H9 (cell line): ENCODE measurements at regions not wholly inside any gene's neighbourhood (a gene's known extent, or its start where the extent isn't known, plus 50 kb on each side); places are given as distances from the start of the nearest gene placed in this dataset.
A peak's percentile ranks its signal among the peaks of the same experiment; 100 is the strongest.

Experiments
- DNase-seq: peaks from one replicate; pipeline ENCODE4 v3.0.0-alpha.2; 2017
- H2AFZ ChIP-seq: one replicate; pipeline ENCODE4 v1.6.1; 2013; ENCODE audit warnings: mild to moderate bottlenecking, low read length, control low read depth, moderate library complexity
- H2AK5ac ChIP-seq: 2 replicates; pipeline ENCODE4 v1.6.1; 2013; ENCODE audit warnings: low read length, control low read depth, mixed read lengths; ENCODE audit not compliant: insufficient read length
- H2BK120ac ChIP-seq: one replicate; pipeline ENCODE4 v1.6.1; 2013; ENCODE audit warnings: low read depth, mild to moderate bottlenecking, low read length, control low read depth, inconsistent platforms; ENCODE audit not compliant: poor library complexity, severe bottlenecking
- H2BK12ac ChIP-seq: 2 replicates; pipeline ENCODE4 v1.6.1; 2013; ENCODE audit warnings: low read length, control low read depth, mixed read lengths, low read depth; ENCODE audit not compliant: insufficient read length
- H2BK15ac ChIP-seq: 2 replicates; pipeline ENCODE4 v1.6.1; 2013; ENCODE audit warnings: low read depth, low read length, control low read depth
- H2BK20ac ChIP-seq: one replicate; pipeline ENCODE4 v1.6.1; 2013; ENCODE audit warnings: low read depth, mild to moderate bottlenecking, low read length, control low read depth, inconsistent platforms; ENCODE audit not compliant: poor library complexity, severe bottlenecking
- H2BK5ac ChIP-seq: 2 replicates; pipeline ENCODE4 v1.6.1; 2013; ENCODE audit warnings: low read length, control low read depth, mixed read lengths; ENCODE audit not compliant: insufficient read length
- H3K14ac ChIP-seq: 2 replicates; pipeline ENCODE4 v1.6.1; 2013; ENCODE audit warnings: low read length, control low read depth; ENCODE audit not compliant: insufficient read depth
- H3K18ac ChIP-seq: 2 replicates; pipeline ENCODE4 v1.6.1; 2013; ENCODE audit warnings: low read depth, mild to moderate bottlenecking, mixed read lengths, low read length, control low read depth; ENCODE audit not compliant: insufficient read length
- H3K23ac ChIP-seq: 2 replicates; pipeline ENCODE4 v1.6.1; 2013; ENCODE audit warnings: low read length, control low read depth, mixed read lengths, low read depth; ENCODE audit not compliant: insufficient read length
- H3K23me2 ChIP-seq: 2 replicates; pipeline ENCODE4 v1.6.1; 2013; ENCODE audit warnings: low read depth, mild to moderate bottlenecking, mixed read lengths, low read length, control low read depth; ENCODE audit not compliant: insufficient read length, poor library complexity, severe bottlenecking
- H3K27ac ChIP-seq: 2 replicates; pipeline ENCODE4 v1.5.1; 2013; ENCODE audit warnings: low read length, control low read depth, mixed read lengths, low read depth; ENCODE audit not compliant: insufficient read length
- H3K27me3 ChIP-seq: 2 replicates; pipeline ENCODE4 v1.6.1; 2013; ENCODE audit warnings: low read length, control low read depth, inconsistent platforms; ENCODE audit not compliant: insufficient read depth
- H3K4ac ChIP-seq: 2 replicates; pipeline ENCODE4 v1.6.1; 2013; ENCODE audit warnings: low read depth, mild to moderate bottlenecking, control low read depth, inconsistent platforms, low read length, moderate library complexity
- H3K4me1 ChIP-seq: 2 replicates; pipeline ENCODE4 v1.6.1; 2013; ENCODE audit warnings: low read length, control low read depth, inconsistent platforms; ENCODE audit not compliant: insufficient read depth
- H3K4me2 ChIP-seq: 2 replicates; pipeline ENCODE4 v1.6.1; 2013; ENCODE audit warnings: low read length, control low read depth, mixed read lengths; ENCODE audit not compliant: insufficient read length, insufficient read depth
- H3K56ac ChIP-seq: 2 replicates; pipeline ENCODE4 v1.6.1; 2013; ENCODE audit warnings: low read depth, mild to moderate bottlenecking, mixed read lengths, low read length, control low read depth; ENCODE audit not compliant: insufficient read length
- H3K79me1 ChIP-seq: 2 replicates; pipeline ENCODE4 v1.6.1; 2013; ENCODE audit warnings: low read depth, mild to moderate bottlenecking, moderate library complexity, low read length, control low read depth, inconsistent platforms; ENCODE audit not compliant: insufficient read depth, poor library complexity, severe bottlenecking
- H3K79me2 ChIP-seq: 2 replicates; pipeline ENCODE4 v1.6.1; 2013; ENCODE audit warnings: low read length, control low read depth, inconsistent platforms; ENCODE audit not compliant: insufficient read depth
- H3K9ac ChIP-seq: 2 replicates; pipeline ENCODE4 v1.6.1; 2013; ENCODE audit warnings: low read length, control low read depth, mixed read lengths; ENCODE audit not compliant: insufficient read length; ENCODE audit errors: extremely low read depth
- H3K9me3 ChIP-seq: one replicate; pipeline ENCODE4 v1.6.1; 2013; ENCODE audit warnings: low read depth, low read length, inconsistent platforms; ENCODE audit not compliant: control insufficient read depth
- H3T11ph ChIP-seq: one replicate; pipeline ENCODE4 v1.6.1; 2013; ENCODE audit warnings: mild to moderate bottlenecking, low read length, control low read depth, inconsistent platforms
- H4K20me1 ChIP-seq: one replicate; pipeline ENCODE4 v1.6.1; 2013; ENCODE audit not compliant: control insufficient read depth, insufficient read length, insufficient read depth
- H4K5ac ChIP-seq: 2 replicates; pipeline ENCODE4 v1.6.1; 2013; ENCODE audit warnings: low read depth, mild to moderate bottlenecking, mixed read lengths, low read length, control low read depth; ENCODE audit not compliant: insufficient read length
- H4K8ac ChIP-seq: replicated peaks from 2 replicates; pipeline ENCODE4 v1.6.1; 2013; ENCODE audit warnings: low read length, control low read depth, mixed read lengths, low read depth; ENCODE audit not compliant: insufficient read length
- H4K91ac ChIP-seq: 2 replicates; pipeline ENCODE4 v1.6.1; 2013; ENCODE audit warnings: low read depth, mild to moderate bottlenecking, moderate library complexity, mixed read lengths, low read length, control low read depth; ENCODE audit not compliant: insufficient read length
- H3K27ac Mint-ChIP-seq, 3 experiments: 2 replicates in 2 of 3; 3 replicates in 1 of 3; pipeline ENCODE4 v1.8.0; 2020 to 2021; ENCODE audit warnings: mixed read lengths in 3 of 3, mild to moderate bottlenecking in 1 of 3, moderate library complexity in 1 of 3
- H3K27me3 Mint-ChIP-seq: 2 replicates; pipeline ENCODE4 v1.8.0; 2021; ENCODE audit warnings: low read depth, mild to moderate bottlenecking, moderate library complexity, mixed read lengths
- H3K36me3 Mint-ChIP-seq, 3 experiments: 2 replicates in 2 of 3; 3 replicates in 1 of 3; pipeline ENCODE4 v1.8.0; 2020 to 2021; ENCODE audit warnings: low read depth in 3 of 3, mixed read lengths in 3 of 3; ENCODE audit not compliant: insufficient read depth in 1 of 3
- H3K4me1 Mint-ChIP-seq, 2 experiments: 2 replicates each; pipeline ENCODE4 v1.8.0; 2020; ENCODE audit warnings: mixed read lengths in 2 of 2
- H3K4me3 Mint-ChIP-seq, 2 experiments: 2 replicates in 1 of 2; 3 replicates in 1 of 2; pipeline ENCODE4 v1.8.0; 2020 to 2021; ENCODE audit warnings: mild to moderate bottlenecking in 2 of 2, mixed read lengths in 2 of 2, moderate library complexity in 1 of 2
- H3K9me3 Mint-ChIP-seq, 2 experiments: 2 replicates in 1 of 2; 3 replicates in 1 of 2; pipeline ENCODE4 v1.8.0; 2020; ENCODE audit warnings: mild to moderate bottlenecking in 2 of 2, mixed read lengths in 2 of 2, moderate library complexity in 1 of 2
- CTCF ChIP-seq: fragments of 200-600 bp; sonication (generic); conservative IDR thresholded peaks from 3 replicates; pipeline ENCODE4 v1.8.0; 2021; ENCODE audit warnings: antibody characterized with exemption, mild to moderate bottlenecking
- WGBS: extraction: QIAGEN DNeasy Blood & Tissue Kit; methylation state at CpG from one replicate; pipeline ENCODE4 v1.1.7; 2013; ENCODE audit warnings: missing lambda C conversion rate, low lambda C conversion rate, mixed read lengths; ENCODE audit not compliant: insufficient read length; ENCODE audit errors: extremely low coverage; 5-methylcytosine and 5-hydroxymethylcytosine counted together

GRCh38 chr2:120830096-120830830 lies 94.6 kb downstream of the GLI2 start:
- WGBS, result no CpG with 5 or more reads among the region's 11 CpGs
- no peaks in the 10 kb centered on the region; the same call in 1 of the 2 replicates for H3K79me2 ChIP-seq
- H4K20me1 ChIP-seq, result no peaks in the 10 kb centered on the region

More at GRCh38 chr2:120830096-120830830, 94.6 kb downstream of the GLI2 start:
- H2BK5ac ChIP-seq, result no peak overlapping the region
- H2AK5ac ChIP-seq, result no peak overlapping the region
- H3K9me3 Mint-ChIP-seq, result no peaks in the 10 kb centered on the region
- H3K27me3 ChIP-seq, result no peaks in the 10 kb centered on the region
- no peaks in the 10 kb centered on the region; the same call in 1 of the 2 replicates for H3K27me3 Mint-ChIP-seq
- peaks cover 10% of the 10 kb centered on the region; the same call in 1 of the 2 replicates for H3K4me1 ChIP-seq
- no peak overlapping the region for H2AFZ ChIP-seq
- no peak overlapping the region for H2BK12ac ChIP-seq
- DNase-seq, result no peak
- no peak overlapping the region for H3K23ac ChIP-seq
- H3K14ac ChIP-seq, result no peak overlapping the region
- H3K4ac ChIP-seq, result no peak overlapping the region
- no peak overlapping the region for H4K5ac ChIP-seq
- H4K8ac ChIP-seq, result no peak overlapping the region
- no peak overlapping the region for H3K18ac ChIP-seq
- H2BK120ac ChIP-seq, result no peak overlapping the region
- H4K91ac ChIP-seq, result no peak overlapping the region
- H3K27ac ChIP-seq, result no peak overlapping the region
- H3K23me2 ChIP-seq, result no peaks in the 10 kb centered on the region
- H3K79me1 ChIP-seq, result peaks cover 3% of the 10 kb centered on the region
- no peak overlapping the region for H3K56ac ChIP-seq
- no peak overlapping the region for H3T11ph ChIP-seq
- no peak overlapping the region for H2BK20ac ChIP-seq
- H2BK15ac ChIP-seq, result no peak overlapping the region
- H3K36me3 Mint-ChIP-seq, result peaks cover 2 to 13% (median 5%) of the 10 kb centered on the region in 3 experiments; a peak in 6 of 7 replicates
- peak overlapping the region in 2 of 3 experiments; percentile 24 to 26; a peak in 3 of 7 replicates for H3K27ac Mint-ChIP-seq
- H3K4me3 Mint-ChIP-seq, result no peak overlapping the region
- no peaks in the 10 kb centered on the region for H3K9me3 ChIP-seq
- H3K9ac ChIP-seq, result no peak overlapping the region
- TF ChIP-seq CTCF, result no peak
- H3K4me2 ChIP-seq, result no peak overlapping the region
- peaks cover 40 to 44% of the 10 kb centered on the region in 2 experiments for H3K4me1 Mint-ChIP-seq
